PC-9 (cell line): ENCODE measurements at regions not wholly inside any gene's neighbourhood (a gene's known extent, or its start where the extent isn't known, plus 50 kb on each side); places are given as distances from the start of the nearest gene placed in this dataset.

Source experiments
- BruUV-seq: library from RNA; stranded (reverse); fragments of 400-500 nt; replicated peaks from 2 replicates; lab custom pipeline; 2021; lab: Mats Ljungman, UMichigan
- CTCF ChIA-PET: fragments of 300-600 bp; sonication (Branson Sonifier 250); formaldehyde crosslinking; loops from one replicate; lab custom pipeline; 2022; ENCODE audit warnings: antibody characterized with exemption; lab: Charles Lee
- POLR2A ChIA-PET: fragments of 300-600 bp; sonication (Branson Sonifier 250); formaldehyde crosslinking; loops from one replicate; lab custom pipeline; 2022; ENCODE audit warnings: antibody characterized with exemption; ENCODE audit not compliant: unreplicated experiment; lab: Charles Lee
- DNase-seq, 2 experiments: peaks; one replicate each; pipeline versions ENCODE4 v3.0.0 to v3.0.0-alpha.2; 2015 to 2022; ENCODE audit warnings: mixed read lengths in 1 of 2
- H2AFZ ChIP-seq: fragments of 200-600 bp; sonication (generic); 2 replicates; pipeline ENCODE4 v1.8.1; 2017; ENCODE audit warnings: antibody characterized with exemption
- H3F3A ChIP-seq: fragments of 200-600 bp; sonication (generic); 2 replicates; pipeline ENCODE4 v1.8.1; 2017; ENCODE audit warnings: antibody characterized with exemption, mild to moderate bottlenecking, low read depth; ENCODE audit not compliant: insufficient read depth
- H3K27ac ChIP-seq: fragments of 200-600 bp; sonication (generic); 2 replicates; pipeline ENCODE4 v1.6.1; 2016; ENCODE audit warnings: mixed run types
- H3K27me3 ChIP-seq: fragments of 200-600 bp; sonication (generic); 2 replicates; pipeline ENCODE4 v1.6.1; 2016; ENCODE audit warnings: low read depth, mixed run types; ENCODE audit not compliant: insufficient read depth
- H3K36me3 ChIP-seq: fragments of 200-600 bp; sonication (generic); 2 replicates; pipeline ENCODE4 v1.6.1; 2016; ENCODE audit warnings: low read depth, mixed run types
- H3K4me1 ChIP-seq: fragments of 200-600 bp; sonication (generic); replicated peaks from 2 replicates; pipeline ENCODE4 v1.6.1; 2016; ENCODE audit warnings: mixed run types; ENCODE audit not compliant: insufficient read depth
- H3K4me2 ChIP-seq: fragments of 200-600 bp; sonication (generic); 2 replicates; pipeline ENCODE4 v1.6.1; 2017; ENCODE audit warnings: mixed run types
- H3K4me3 ChIP-seq: fragments of 200-600 bp; sonication (generic); 2 replicates; pipeline ENCODE4 v1.6.1; 2016; ENCODE audit warnings: mixed run types
- H3K79me2 ChIP-seq: fragments of 200-600 bp; sonication (generic); 2 replicates; pipeline ENCODE4 v1.6.1; 2017; ENCODE audit warnings: low read depth, mixed run types
- H3K9me2 ChIP-seq: fragments of 200-600 bp; sonication (generic); 2 replicates; pipeline ENCODE4 v1.8.1; 2017; ENCODE audit warnings: mild to moderate bottlenecking; ENCODE audit not compliant: insufficient read depth
- H3K9me3 ChIP-seq: fragments of 200-600 bp; sonication (generic); 2 replicates; pipeline ENCODE4 v1.8.1; 2016; ENCODE audit warnings: low read depth; ENCODE audit not compliant: insufficient read depth
- H4K20me1 ChIP-seq: fragments of 200-600 bp; sonication (generic); 2 replicates; pipeline ENCODE4 v1.8.1; 2017; ENCODE audit not compliant: insufficient read depth
- CTCF ChIP-seq: fragments of 200-600 bp; sonication (generic); conservative IDR thresholded peaks from 2 replicates; pipeline ENCODE4 v1.6.1; 2017; ENCODE audit warnings: mixed run types, antibody characterized with exemption, mild to moderate bottlenecking, moderate library complexity
- EZH2 ChIP-seq: fragments of 200-600 bp; sonication (generic); IDR thresholded peaks from 2 replicates; pipeline ENCODE4 v1.8.0; 2017; ENCODE audit warnings: antibody characterized with exemption, low read depth
- intact Hi-C: fragments of 100-400 bp; cut with micrococcal nuclease; formaldehyde crosslinking; loops from one replicate; pipeline ENCODE4 v1.10.0; 2022; ENCODE audit not compliant: unreplicated experiment

DNA sequence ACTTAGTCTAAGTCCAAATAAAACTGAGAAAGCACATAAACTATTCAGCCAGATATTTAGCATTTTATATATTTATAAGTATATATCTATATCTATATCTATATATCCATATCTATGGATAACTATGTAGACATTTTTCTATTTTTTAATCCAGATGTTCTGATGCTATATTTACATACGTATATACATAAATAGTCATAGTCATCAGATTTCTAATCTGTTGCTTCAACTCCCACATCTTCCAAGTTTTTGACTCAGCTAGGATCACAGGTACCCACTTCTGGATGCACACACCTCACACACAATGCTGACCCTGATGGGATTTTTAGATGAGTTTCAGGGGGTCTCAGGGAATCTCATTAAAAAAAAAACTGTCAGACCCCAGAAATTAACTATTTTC, 52.2 kb upstream of the ZC3H11B start:
- intact Hi-C loops = no loop called here
- DNase-seq = no peak
- CTCF ChIA-PET = no interaction called here
- Histone ChIP-seq H3K27ac (no peak overlapping the region), H3K36me3 (no peaks in the 10 kb centered on the region), H3K4me3 (no peak overlapping the region), H3F3A (no peaks in the 10 kb centered on the region), H3K4me2 (no peak overlapping the region), H3K9me3 (no peaks in the 10 kb centered on the region), H2AFZ (no peak overlapping the region), H3K79me2 (no peaks in the 10 kb centered on the region), H3K4me1 (0 out of 2 replicates have a peak, but pooled peaks cover 4% of the 10 kb centered on the region), H3K9me2 (peaks cover 7% of the 10 kb centered on the region; the same call in 1 of the 2 replicates), H3K27me3 (no peaks in the 10 kb centered on the region), H4K20me1 (no peaks in the 10 kb centered on the region)
- TF ChIP-seq EZH2 (no peak), CTCF (no peak)
- no TSS peak for BruUV-seq
- POLR2A ChIA-PET = no interaction called here

GRCh38 chr1:219664310-219665029, 51.6 kb upstream of the ZC3H11B start:
- Histone ChIP-seq H3K27ac (no peak overlapping the region), H3F3A (no peaks in the 10 kb centered on the region), H3K4me3 (no peak overlapping the region), H3K9me3 (no peaks in the 10 kb centered on the region), H4K20me1 (no peaks in the 10 kb centered on the region), H3K4me1 (peaks cover 9% of the 10 kb centered on the region; the same call in 1 of the 2 replicates), H3K27me3 (no peaks in the 10 kb centered on the region), H3K36me3 (no peaks in the 10 kb centered on the region), H3K9me2 (peaks cover 7% of the 10 kb centered on the region; the same call in 1 of the 2 replicates), H3K79me2 (no peaks in the 10 kb centered on the region), H3K4me2 (no peak overlapping the region), H2AFZ (no peak overlapping the region)
- BruUV-seq = no TSS peak
- ChIA-PET POLR2A (no interaction called here), CTCF (no interaction called here)
- no peak for DNase-seq
- intact Hi-C loops = loop anchor here (5.0 kb wide), 1 partner anchor 97 kb away; no protein-coding TSS in a partner anchor
- no peak for TF ChIP-seq CTCF
- no peak for TF ChIP-seq EZH2
